ENCODE measurements at regions not wholly inside any gene's neighbourhood (a gene's known extent, or its start where the extent isn't known, plus 50 kb on each side); places are given as distances from the start of the nearest gene placed in this dataset.

- WGBS (ENCODE audit: extremely low coverage, insufficient read length, low lambda C conversion rate), result no CpG with 5 or more reads among the region's 7 CpGs
These were observed 444.6 kb downstream of the NUF2 start for GRCh38 chr1:163766257-163766918.

More at GRCh38 chr1:163766257-163766918, 444.6 kb downstream of the NUF2 start:
- Histone ChIP-seq H3K9ac (ENCODE audit: extremely low read depth, insufficient read length, low read length) (no peak overlapping the region), H3K23me2 (ENCODE audit: insufficient read length, low read depth, low read length, poor library complexity, severe bottlenecking) (no peaks in the 10 kb centered on the region), H4K91ac (ENCODE audit: insufficient read length, low read depth, low read length) (no peak overlapping the region), H3K14ac (ENCODE audit: insufficient read depth, low read length) (no peak overlapping the region), H2AK5ac (ENCODE audit: insufficient read length, low read length) (no peak overlapping the region), H2AFZ (ENCODE audit: low read length) (no peak overlapping the region), H3K79me2 (ENCODE audit: insufficient read depth, low read length) (no peaks in the 10 kb centered on the region), H2BK15ac (ENCODE audit: low read depth, low read length) (no peak overlapping the region), H3K27me3 (ENCODE audit: insufficient read depth, low read length) (no peaks in the 10 kb centered on the region), H2BK120ac (ENCODE audit: low read depth, low read length, poor library complexity, severe bottlenecking) (no peak overlapping the region), H2BK12ac (ENCODE audit: insufficient read length, low read depth, low read length) (no peak overlapping the region), H4K8ac (replicated peaks; ENCODE audit: insufficient read length, low read depth, low read length) (no peak overlapping the region), H3K4me1 (ENCODE audit: insufficient read depth, low read length) (no peaks in the 10 kb centered on the region), H3K9me3 (ENCODE audit: control insufficient read depth, low read depth, low read length) (no peaks in the 10 kb centered on the region), H2BK20ac (ENCODE audit: low read depth, low read length, poor library complexity, severe bottlenecking) (no peak overlapping the region), H3K4me2 (ENCODE audit: insufficient read depth, insufficient read length, low read length) (no peak overlapping the region), H3K23ac (ENCODE audit: insufficient read length, low read depth, low read length) (no peak overlapping the region), H3K4ac (ENCODE audit: low read depth, low read length) (no peak overlapping the region), H3K27ac (ENCODE audit: insufficient read length, low read depth, low read length) (no peak overlapping the region), H3K18ac (ENCODE audit: insufficient read length, low read depth, low read length) (no peak overlapping the region), H4K20me1 (ENCODE audit: control insufficient read depth, insufficient read depth, insufficient read length) (no peaks in the 10 kb centered on the region), H3K79me1 (ENCODE audit: insufficient read depth, low read depth, low read length, poor library complexity, severe bottlenecking) (no peaks in the 10 kb centered on the region), H4K5ac (ENCODE audit: insufficient read length, low read depth, low read length) (no peak overlapping the region), H2BK5ac (ENCODE audit: insufficient read length, low read length) (no peak overlapping the region), H3K56ac (ENCODE audit: insufficient read length, low read depth, low read length) (no peak overlapping the region), H3T11ph (ENCODE audit: low read length) (no peak overlapping the region)
- H3K4me1 Mint-ChIP-seq, result no peaks in the 10 kb centered on the region
- TF ChIP-seq CTCF (conservative IDR thresholded peaks at IDR 0.05), result no peak
- DNase-seq, result no peak
- H3K27ac Mint-ChIP-seq, result no peak overlapping the region; a peak in 1 of 7 replicates
- H3K9me3 Mint-ChIP-seq, result peaks cover 2 to 3% of the 10 kb centered on the region in 2 experiments; a peak in 3 of 5 replicates
- no peaks in the 10 kb centered on the region for H3K27me3 Mint-ChIP-seq (ENCODE audit: low read depth)
- peaks cover 1 to 7% (median 2%) of the 10 kb centered on the region in 3 experiments; a peak in 4 of 7 replicates for H3K36me3 Mint-ChIP-seq (ENCODE audit: insufficient read depth in 1 of 3, low read depth in 3 of 3)
- H3K4me3 Mint-ChIP-seq, result no peak overlapping the region
